HUES48 (cell line): ENCODE measurements at regions not wholly inside any gene's neighbourhood (a gene's known extent, or its start where the extent isn't known, plus 50 kb on each side); places are given as distances from the start of the nearest gene placed in this dataset.
"Not testable (repeated sequence)": the region's sequence is repeated elsewhere in the genome, so short reads cannot be mapped to it uniquely, and the experiment has no call there.

Experiments
- H3K27ac ChIP-seq: one replicate; pipeline ENCODE4 v1.7.0; 2013; ENCODE audit warnings: low read depth, low read length, inconsistent platforms
- H3K27me3 ChIP-seq: 2 replicates; pipeline ENCODE4 v1.6.1; 2013; ENCODE audit warnings: mild to moderate bottlenecking, low read length; ENCODE audit not compliant: control insufficient read depth, insufficient read depth
- H3K36me3 ChIP-seq: 2 replicates; pipeline ENCODE4 v1.6.1; 2013; ENCODE audit warnings: low read length; ENCODE audit not compliant: control insufficient read depth, insufficient read depth
- H3K4me1 ChIP-seq: 2 replicates; pipeline ENCODE4 v1.6.1; 2013; ENCODE audit warnings: mild to moderate bottlenecking, low read length; ENCODE audit not compliant: control insufficient read depth, insufficient read depth
- H3K4me3 ChIP-seq: 2 replicates; pipeline ENCODE4 v1.5.1; 2013; ENCODE audit warnings: mild to moderate bottlenecking, low read depth, low read length
- H3K9ac ChIP-seq: 2 replicates; pipeline ENCODE4 v1.6.1; 2013; ENCODE audit warnings: mild to moderate bottlenecking, low read depth, low read length, moderate library complexity
- H3K9me3 ChIP-seq: 2 replicates; pipeline ENCODE4 v1.6.1; 2013; ENCODE audit warnings: low read length; ENCODE audit not compliant: control insufficient read depth, insufficient read depth

- Histone ChIP-seq H3K36me3 (no peaks in the 10 kb centered on the region), H3K27me3 (no peaks in the 10 kb centered on the region), H3K27ac (no peak overlapping the region), H3K4me1 (no peaks in the 10 kb centered on the region), H3K9me3 (peaks cover 30% of the 10 kb centered on the region), H3K4me3 (no peak overlapping the region), H3K9ac (no peak overlapping the region)
Observed at GRCh38 chr4:159927781-159928180, 824.9 kb downstream of the RAPGEF2 start.

- not testable (repeated sequence) for H3K36me3 ChIP-seq, H3K4me1 ChIP-seq, H3K4me3 ChIP-seq, H3K27me3 ChIP-seq, H3K27ac ChIP-seq, H3K9ac ChIP-seq
- peaks cover 32% of the 10 kb centered on the region for H3K9me3 ChIP-seq
Observed at GRCh38 chr4:159934602-159935001, 831.7 kb downstream of the RAPGEF2 start.

DNA sequence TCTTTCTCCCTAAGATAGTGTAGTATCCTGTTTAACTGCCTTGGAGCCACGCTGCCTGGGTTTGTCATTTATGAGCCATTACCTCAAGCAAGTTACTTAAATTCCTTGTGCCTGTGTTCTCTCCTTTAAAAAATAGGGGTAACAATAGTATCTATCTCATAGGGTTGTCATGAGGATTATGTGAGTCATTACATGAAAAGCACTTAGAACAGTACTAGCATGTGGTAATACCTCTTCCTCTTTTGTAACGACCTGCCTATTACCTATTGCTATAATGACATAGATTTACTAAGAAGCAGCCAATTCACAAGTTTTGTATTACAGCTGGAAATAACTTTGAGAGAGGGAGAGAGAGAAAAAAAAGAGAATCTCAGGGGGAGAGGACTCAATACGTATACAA lies 834.7 kb downstream of the RAPGEF2 start:
- H3K27ac ChIP-seq: no peak overlapping the region
- H3K9me3 ChIP-seq: peaks cover 32% of the 10 kb centered on the region
- no peaks in the 10 kb centered on the region for H3K27me3 ChIP-seq
- H3K4me3 ChIP-seq: no peak overlapping the region
- H3K36me3 ChIP-seq: no peaks in the 10 kb centered on the region
- no peaks in the 10 kb centered on the region for H3K4me1 ChIP-seq
- H3K9ac ChIP-seq: no peak overlapping the region

GRCh38 chr4:159939681-159940080 lies 836.8 kb downstream of the RAPGEF2 start:
- not testable (repeated sequence) for H3K4me1 ChIP-seq

DNA sequence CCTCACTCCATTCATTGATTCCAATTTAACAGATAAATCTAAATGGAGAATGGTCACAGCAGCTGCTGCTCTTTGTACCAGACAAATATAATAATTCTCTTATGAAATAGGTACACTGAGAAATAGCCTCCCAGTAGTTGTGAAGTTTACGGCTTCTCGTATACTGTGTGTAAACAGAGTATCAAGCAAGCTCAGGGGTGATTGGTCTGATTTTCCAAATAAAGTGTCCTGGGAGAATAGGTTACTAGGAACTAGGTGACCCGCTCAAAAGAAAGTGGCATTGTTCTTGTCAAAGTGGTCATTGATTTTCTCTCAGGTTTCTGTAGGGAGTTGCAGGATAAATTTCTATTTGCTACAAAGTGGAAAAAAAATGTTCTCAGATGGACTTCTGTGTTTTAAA lies 838.2 kb downstream of the RAPGEF2 start:
- H3K4me1 ChIP-seq: no peaks in the 10 kb centered on the region
- no peaks in the 10 kb centered on the region for H3K36me3 ChIP-seq
- no peaks in the 10 kb centered on the region for H3K27me3 ChIP-seq
- no peak overlapping the region for H3K4me3 ChIP-seq
- no peak overlapping the region for H3K27ac ChIP-seq
- no peak overlapping the region for H3K9ac ChIP-seq
- H3K9me3 ChIP-seq: peaks cover 13% of the 10 kb centered on the region; the same call in 1 of the 2 replicates

More at GRCh38 chr4:159939681-159940080, 836.8 kb downstream of the RAPGEF2 start:
- not testable (repeated sequence) for H3K36me3 ChIP-seq, H3K9ac ChIP-seq, H3K4me3 ChIP-seq, H3K27ac ChIP-seq, H3K27me3 ChIP-seq
- H3K9me3 ChIP-seq: peaks cover 27% of the 10 kb centered on the region

GRCh38 chr4:159944477-159944876 lies 841.6 kb downstream of the RAPGEF2 start:
- H3K27me3 ChIP-seq: no peaks in the 10 kb centered on the region
- no peak overlapping the region for H3K27ac ChIP-seq
- H3K4me1 ChIP-seq: peaks cover 6% of the 10 kb centered on the region; the same call in 1 of the 2 replicates
- H3K4me3 ChIP-seq: no peak overlapping the region
- no peak overlapping the region for H3K9ac ChIP-seq
- no peaks in the 10 kb centered on the region for H3K9me3 ChIP-seq
- no peaks in the 10 kb centered on the region for H3K36me3 ChIP-seq

GRCh38 chr4:159946983-159947615 lies 844.2 kb downstream of the RAPGEF2 start:
- Histone ChIP-seq H3K27me3 (no peaks in the 10 kb centered on the region), H3K9me3 (no peaks in the 10 kb centered on the region), H3K36me3 (no peaks in the 10 kb centered on the region), H3K4me3 (no peak overlapping the region), H3K9ac (no peak overlapping the region), H3K27ac (no peak overlapping the region), H3K4me1 (peaks cover 25% of the 10 kb centered on the region)

GRCh38 chr4:159950707-159951106 lies 847.8 kb downstream of the RAPGEF2 start:
- Histone ChIP-seq H3K4me1 (peaks cover 25% of the 10 kb centered on the region), H3K27ac (peak overlapping the region; percentile 76), H3K4me3 (no peak overlapping the region), H3K36me3 (no peaks in the 10 kb centered on the region), H3K9me3 (no peaks in the 10 kb centered on the region), H3K27me3 (no peaks in the 10 kb centered on the region), H3K9ac (no peak overlapping the region)

- H3K27ac ChIP-seq: no peak overlapping the region
- H3K9ac ChIP-seq: no peak overlapping the region
- no peaks in the 10 kb centered on the region for H3K27me3 ChIP-seq
- no peak overlapping the region for H3K4me3 ChIP-seq
- no peaks in the 10 kb centered on the region for H3K4me1 ChIP-seq
- H3K9me3 ChIP-seq: peaks cover 10% of the 10 kb centered on the region; the same call in 1 of the 2 replicates
- H3K36me3 ChIP-seq: no peaks in the 10 kb centered on the region
Observed at GRCh38 chr4:159966746-159967145, 863.9 kb downstream of the RAPGEF2 start.

- H3K27me3 ChIP-seq, H3K4me3 ChIP-seq, H3K36me3 ChIP-seq, H3K9ac ChIP-seq: not testable (repeated sequence)
- Histone ChIP-seq H3K27ac (peak overlapping the region; percentile 75), H3K4me1 (peaks cover 23% of the 10 kb centered on the region), H3K9me3 (peaks cover 24% of the 10 kb centered on the region)
Observed at GRCh38 chr4:159976871-159977482, 874.1 kb downstream of the RAPGEF2 start.

- Histone ChIP-seq H3K27ac (no peak overlapping the region), H3K36me3 (no peaks in the 10 kb centered on the region), H3K4me1 (peaks cover 23% of the 10 kb centered on the region), H3K9ac (no peak overlapping the region), H3K9me3 (peaks cover 13% of the 10 kb centered on the region), H3K4me3 (no peak overlapping the region), H3K27me3 (no peaks in the 10 kb centered on the region)
Observed at GRCh38 chr4:159977907-159978617, 875.2 kb downstream of the RAPGEF2 start.
